ENCODE measurements at regions not wholly inside any gene's neighbourhood (a gene's known extent, or its start where the extent isn't known, plus 50 kb on each side); places are given as distances from the start of the nearest gene placed in this dataset.

DNA sequence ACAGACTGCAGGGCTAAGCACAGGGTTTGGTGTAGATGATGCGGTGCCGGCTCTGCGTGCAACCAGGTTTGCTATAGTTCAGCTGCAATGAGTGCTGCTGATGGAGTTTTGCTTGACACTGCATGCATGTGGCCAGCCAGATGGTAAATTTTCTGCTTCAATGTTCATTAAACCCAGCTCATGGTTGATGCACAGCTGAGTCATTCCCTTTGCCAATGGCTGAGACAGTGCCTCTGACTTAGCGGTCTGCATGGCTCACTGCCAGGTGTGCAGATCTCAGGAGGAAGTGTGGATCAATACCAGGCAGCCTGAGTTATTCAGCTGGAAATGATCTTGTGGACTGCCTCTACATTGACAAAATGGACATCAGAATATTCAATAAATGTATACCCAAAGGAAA is 172.7 kb upstream of the ZP4 start:
- FAIRE-seq = no peak

DNA sequence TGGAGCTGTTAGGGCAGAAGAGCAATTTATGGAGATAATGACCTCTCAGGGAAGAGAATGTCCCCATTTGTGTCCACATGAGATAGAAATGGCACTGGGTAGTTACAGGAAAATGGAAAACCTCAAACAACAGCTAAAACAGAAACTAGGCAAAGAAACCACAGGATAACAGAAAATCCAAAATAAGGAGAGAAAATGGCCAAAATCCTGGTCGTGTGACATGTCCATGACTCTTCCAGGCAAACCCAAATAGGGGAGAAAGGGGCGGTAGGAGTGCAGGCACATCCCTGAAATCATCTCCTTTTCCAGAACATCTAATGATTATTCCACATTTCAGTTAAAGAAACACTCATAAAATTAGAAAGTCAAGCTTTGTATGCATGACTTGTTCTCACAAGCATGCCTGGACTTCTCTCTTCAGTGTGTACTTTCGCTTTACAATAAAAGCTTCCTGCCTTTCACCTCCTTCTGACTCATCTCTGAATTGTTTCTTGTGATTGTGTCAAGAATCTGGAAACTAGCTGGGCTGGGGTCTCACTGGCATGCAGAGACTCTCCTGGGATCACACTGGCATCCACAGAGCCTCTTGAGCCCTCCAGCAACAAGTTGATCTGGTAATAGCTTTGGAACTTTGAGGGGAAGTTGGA is 171.4 kb upstream of the ZP4 start:
- no peak for FAIRE-seq

DNA sequence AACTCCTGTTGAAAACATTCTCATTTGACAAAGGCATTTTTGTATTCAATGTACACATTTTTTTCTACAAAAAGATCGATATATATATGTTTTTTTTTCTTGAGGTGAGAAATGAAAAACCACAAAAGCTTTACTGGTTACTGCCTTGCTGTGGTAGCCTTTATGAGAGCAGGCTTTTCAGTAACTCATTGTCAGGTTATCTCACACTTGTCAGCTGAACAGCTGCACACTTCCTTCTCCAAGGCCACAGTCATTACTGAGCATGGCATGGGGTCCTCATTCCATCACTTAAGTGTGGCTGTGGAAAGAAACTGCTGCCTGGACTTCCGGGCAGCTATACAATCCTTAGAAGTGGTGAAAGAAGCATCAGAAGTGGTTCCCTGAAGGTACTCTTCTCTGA is 169.3 kb upstream of the ZP4 start:
- no peak for FAIRE-seq

DNA sequence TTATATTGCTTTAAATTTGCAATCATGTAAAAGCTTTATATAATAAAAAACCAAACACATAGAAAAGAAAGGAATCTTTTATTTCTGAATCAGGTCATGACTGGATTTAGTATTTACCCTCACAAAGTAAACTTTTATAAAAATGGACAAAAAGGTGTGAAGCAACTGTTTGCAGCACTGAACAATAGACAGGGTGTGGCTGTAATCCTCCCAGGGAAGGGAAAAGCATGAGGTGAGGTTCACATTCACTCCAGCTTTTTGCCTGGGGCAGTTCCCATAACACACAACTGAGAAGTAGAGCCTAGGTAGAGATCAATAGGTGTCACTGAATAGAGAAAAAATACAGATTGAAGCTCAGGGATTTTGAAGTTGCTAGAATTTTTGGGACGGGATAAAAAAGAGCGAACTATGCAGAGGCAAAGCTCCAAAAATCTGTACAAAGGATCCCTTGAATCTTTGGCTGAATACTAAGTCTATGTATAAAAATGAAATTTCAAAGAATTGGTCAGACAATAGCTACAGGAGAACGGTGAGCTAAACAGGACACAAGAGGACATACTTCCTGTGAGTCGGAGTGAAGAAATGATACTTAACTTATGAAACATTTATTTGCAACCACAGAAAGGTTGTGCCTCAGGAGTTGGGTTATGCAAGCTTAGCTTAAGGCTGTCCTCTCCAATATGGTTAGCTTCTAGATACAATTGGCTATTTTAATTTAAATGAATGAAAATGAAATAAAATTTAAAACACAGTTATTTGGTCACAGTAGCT is 162.0 kb upstream of the ZP4 start:
- no peak for FAIRE-seq

DNA sequence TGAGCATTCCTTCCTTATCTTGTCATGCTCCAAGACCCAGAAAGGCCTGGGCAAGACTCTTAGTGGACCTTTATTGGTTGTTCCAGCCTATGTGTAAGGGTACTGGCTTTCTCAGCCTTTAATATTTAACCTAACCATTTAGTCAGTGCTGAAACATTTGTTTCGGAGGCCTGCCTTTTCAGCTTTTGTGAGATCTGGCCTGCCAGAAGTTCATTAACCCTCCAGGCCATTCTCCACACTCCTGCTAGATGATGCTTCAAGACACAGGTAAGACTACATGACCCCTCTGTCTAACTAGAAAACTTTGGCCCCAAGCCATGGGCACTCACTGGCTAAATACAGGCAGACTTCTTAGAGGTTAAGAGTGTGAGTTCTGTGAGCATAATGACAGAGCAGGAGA is 138.4 kb upstream of the ZP4 start:
- FAIRE-seq = no peak

DNA sequence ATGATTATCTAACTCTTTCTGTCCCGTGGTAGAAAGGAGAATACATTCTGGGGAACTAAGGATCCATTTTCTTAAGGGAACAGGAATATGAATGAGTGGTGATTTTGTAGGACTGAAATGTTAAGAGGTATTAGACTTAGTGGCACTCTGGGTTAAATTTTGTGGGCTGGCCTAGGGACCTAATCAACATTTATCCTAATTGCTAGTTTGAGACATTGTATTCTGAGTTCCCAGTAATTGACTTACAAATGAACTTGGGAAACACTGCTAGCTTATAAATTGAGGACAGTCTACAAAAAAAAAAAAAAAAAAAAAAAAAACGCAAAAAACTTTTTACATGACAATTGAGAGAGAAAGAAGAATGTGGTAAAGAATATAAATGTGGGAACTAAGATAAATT is 136.6 kb upstream of the ZP4 start:
- FAIRE-seq = no peak

DNA sequence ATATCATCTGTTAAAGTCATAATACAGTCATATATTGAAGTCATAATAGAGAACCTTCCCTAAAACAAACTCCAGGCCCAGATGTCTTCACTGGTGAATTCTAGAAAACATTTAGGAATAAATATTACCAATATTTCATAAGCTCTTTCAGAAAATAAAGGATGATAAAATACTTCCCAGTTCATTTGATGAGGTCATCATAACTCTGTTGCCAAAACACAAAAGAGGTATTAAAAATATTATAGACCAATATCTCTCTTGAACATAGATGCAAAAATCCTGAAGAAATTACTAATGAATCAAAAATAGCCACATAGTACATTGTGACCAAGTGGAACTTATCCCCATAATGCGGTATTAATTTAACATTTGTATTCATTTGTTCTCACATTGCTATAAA is 132.4 kb upstream of the ZP4 start:
- FAIRE-seq = no peak

DNA sequence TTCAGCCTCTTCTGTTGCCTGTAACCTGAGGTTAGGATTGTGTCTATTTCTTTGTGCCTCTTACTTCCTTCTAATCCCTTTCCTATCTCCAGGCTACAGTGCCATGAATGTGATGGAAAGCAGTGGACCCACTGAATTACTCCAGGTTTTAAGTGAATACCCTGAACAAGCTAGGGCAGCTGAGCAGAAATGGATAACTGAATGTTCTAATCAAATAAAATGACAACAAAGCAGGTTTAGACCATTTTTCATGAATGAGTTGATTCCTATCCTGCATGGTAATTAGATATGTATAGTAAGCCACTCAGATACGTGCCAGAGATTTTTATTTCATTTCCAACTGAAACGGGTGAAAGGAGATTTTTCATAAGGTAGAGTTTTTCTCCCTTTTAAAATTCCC is 127.5 kb upstream of the ZP4 start:
- no peak for FAIRE-seq

DNA sequence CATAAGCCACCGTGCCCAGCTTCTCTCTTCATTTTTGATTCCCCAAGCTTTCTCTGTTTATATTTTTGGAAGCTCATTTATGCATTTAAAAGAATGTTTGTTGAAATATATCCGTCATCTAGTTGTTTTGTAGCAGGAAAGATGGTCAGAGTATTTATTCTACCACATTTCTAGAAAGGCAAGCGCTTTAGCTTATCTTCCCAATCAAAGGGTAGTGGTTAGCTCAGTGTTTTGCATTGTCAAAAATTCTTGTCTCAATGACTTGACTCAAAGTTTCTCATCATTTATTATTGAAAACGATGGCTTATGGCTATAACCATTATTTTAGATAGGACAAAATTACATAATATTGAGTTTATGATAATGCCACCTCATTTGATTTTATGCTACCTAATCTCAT is 116.1 kb upstream of the ZP4 start:
- FAIRE-seq = no peak

DNA sequence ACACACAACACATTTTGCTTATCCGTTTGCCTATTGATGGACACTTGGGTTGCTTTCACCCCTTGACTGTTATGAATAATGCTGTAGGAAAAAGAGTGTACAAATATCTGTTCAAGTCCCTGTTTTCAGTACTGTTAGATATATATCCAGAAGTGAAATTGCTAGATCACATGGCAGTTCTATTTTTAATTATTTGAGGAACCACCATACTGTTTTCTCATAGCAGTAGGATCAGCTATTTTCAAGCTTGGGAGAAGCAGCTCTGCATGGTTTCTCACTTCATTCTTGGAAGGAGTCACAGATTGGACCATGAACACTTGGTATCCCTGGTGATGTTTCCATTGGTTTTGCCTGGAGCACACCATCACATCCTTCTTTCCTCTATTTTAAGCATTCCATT is 114.4 kb upstream of the ZP4 start:
- no peak for FAIRE-seq

DNA sequence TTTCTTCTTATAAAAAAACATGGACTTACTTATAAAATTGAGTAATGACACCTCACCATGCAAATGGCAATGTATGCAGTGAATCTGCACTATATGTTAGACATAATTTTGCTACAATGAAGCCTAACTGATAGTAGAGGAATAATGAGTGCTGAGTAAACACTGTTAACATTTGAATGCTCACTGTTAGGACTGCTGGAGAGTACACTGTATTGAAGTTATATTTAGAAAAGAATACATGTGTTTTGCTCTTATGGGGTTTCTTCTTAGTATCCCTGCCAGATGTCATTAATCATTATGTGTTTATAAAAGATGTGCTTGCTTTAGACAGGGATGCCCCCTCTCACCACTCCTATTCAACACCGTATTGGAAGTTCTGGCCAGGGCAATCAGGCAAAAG is 111.1 kb upstream of the ZP4 start:
- no peak for FAIRE-seq

DNA sequence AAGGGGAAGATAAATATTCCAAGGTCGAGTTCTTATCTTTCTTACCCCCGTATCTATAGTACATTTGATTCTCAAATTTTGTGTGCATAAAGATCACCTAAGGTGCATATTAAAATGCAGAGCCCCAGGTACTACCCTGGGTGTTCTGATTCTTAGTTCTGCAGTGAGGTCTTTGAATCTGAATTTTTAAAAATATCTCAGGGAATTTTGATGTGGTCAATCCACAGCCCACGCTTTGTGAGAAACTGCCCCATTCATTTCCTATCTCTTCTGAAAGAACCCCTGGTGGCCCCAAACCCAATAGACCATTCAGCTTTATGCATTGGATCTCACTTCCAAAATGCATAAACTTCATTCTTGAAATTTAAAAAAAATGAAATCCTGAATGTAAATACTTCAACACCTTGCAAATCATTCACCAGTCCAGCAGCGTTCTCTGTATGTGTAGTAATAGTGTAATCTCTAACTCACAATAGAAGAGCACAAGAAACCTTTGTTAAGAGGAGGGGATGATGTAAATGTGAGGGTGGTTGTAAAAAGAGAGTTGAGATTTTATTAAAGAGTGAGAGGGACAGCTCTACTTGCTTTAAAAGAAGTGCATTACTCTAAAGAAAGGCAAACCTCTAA is 108.8 kb upstream of the ZP4 start:
- no peak for FAIRE-seq

DNA sequence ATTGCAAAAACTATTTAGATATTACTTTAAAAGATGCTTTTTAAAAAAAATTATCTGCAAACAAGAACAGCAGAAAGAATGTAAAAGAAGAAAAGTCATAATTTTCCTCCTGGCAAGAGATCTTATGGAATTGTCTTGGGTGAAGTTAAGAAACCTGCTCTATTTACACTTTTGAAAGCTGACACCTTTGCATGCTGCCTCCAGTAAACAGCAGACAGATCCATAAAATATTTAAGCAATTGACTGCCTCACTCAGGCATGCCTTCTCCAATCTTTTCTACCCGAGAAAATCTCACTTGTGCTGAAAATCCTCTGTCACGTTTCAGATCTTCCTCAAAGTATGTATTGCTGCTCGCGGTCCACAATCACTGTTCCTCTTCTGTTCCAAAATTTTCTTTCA is 107.9 kb upstream of the ZP4 start:
- FAIRE-seq = no peak

DNA sequence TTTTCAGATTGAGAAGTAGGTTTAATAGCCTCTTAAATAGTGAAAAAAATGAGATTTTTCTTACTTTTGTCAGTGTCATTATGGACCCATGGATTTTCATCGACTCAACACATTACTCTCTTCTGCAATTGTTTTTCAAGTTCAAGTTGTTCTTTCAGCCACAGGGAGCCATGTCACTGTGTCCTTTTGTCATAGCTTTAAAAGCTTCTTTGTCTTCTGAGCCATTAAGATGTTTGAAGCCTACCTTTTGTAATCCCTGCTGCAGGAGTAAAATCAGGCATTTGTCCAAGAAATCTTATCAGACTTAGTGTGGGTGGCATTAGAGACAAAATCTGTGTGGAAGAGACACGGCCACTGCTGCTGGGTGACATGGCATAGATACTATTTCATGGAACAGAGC is 92.8 kb upstream of the ZP4 start:
- FAIRE-seq = no peak

DNA sequence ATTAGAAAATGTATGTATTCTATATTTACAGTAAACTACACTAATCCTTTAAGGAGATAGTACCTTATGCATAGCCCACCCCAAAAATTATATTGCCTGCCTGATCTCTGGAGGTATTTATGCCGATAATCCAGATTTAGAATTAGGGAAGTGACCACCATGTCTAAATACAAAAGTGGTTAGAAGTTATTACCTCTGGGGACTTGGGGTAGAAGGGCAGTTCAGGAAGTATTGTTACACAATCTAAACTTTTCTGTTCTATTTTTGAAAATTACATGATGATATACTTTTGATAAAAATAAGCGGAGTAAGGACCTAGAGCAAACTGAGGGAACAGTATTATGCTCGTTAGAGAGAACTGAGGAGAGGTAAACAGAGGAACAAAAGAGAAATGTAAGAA is 90.5 kb upstream of the ZP4 start:
- no peak for FAIRE-seq

DNA sequence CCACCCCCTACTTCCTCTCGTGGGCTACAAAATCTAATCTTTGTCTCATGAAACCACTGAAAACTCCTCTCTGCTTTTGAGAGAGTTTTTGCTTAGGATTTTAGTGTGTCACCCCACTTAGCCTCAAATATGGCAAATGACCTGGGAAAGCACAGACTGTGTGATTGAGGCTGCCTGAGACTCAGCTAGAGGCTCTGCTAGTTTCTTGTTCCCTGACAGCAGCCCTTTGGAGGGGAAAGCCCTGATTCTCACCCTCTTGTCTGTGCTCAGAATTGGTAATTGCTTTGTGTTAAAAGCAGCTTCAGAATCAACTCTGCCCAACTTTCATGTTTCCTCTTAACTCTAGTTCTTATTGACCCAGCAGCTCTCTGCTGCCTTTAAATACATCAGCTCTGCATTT is 85.6 kb upstream of the ZP4 start:
- FAIRE-seq = no peak

DNA sequence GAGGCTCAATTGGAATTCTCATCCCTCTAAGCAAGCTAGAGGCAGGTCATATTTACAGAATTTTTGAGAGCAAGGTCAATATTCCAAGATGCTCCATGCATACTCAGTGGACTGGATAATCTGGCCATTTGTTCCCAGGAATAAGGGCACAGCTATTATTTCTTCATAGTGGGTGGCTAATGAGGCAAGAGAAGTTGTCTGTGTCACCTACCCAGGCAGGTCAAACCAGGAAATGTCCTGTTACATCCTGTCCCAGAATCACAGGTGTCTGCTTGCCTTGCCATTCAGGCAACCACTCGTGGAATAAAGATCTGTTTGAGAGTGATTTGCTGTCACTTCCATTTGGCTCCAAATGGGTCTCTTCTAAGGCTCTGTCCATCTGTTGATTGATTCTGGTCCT is 85.2 kb upstream of the ZP4 start:
- FAIRE-seq = no peak

DNA sequence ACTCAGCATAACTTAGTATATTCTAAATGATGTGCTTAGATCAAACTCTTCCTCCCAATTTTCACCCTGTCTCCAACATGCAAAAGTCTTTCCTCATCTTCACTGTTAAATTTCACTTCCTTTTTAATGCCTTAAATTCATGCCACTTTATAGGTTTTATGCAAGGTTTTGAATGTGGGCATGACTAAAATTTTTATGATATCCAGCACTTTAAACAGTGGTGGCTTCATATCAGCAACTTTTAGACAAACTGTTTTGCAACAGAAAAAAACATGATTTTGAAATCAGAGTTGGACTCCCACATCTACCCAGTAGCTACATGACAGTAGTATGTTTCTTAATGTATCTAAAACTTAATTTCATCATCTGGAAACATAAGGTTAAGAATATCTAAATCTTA is 84.7 kb upstream of the ZP4 start:
- no peak for FAIRE-seq

DNA sequence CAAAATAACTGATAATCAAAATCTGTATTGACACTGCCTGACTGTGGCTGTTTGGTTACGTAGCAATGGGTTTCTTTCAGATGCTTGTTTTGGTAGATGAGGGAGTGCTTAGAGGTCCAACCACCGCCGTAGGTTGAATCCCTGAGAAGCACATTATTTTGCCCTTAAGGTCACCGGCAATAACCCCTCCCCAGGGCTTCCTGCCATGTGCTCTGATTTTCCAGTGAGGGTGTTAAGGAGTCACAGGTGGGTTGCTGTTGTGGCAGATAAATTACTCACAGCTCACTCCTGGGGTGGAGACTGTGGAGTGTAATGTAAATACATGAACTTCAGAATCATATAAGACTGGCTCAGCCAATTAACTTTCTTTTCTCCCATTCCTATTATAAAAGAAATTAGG is 81.5 kb upstream of the ZP4 start:
- FAIRE-seq = no peak

DNA sequence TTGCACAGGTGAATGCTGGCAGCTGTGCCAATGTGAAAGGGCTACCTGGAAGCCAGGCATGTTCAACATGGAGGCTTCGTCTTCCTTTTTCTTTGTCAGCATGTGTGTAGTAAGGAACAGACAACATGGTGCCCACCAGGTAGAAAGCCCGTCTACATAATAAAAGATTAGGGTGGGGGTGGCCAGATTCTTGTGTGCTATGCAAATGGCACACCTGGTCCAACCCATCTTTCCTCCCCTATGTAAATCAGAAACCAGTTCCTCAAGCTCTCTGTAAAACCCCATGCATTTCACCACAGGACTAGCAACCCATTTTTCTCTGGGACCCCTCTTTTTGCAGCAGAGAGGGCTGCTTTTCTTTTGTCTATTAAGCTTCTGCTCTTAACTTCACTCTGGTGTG is 72.3 kb upstream of the ZP4 start:
- no peak for FAIRE-seq

DNA sequence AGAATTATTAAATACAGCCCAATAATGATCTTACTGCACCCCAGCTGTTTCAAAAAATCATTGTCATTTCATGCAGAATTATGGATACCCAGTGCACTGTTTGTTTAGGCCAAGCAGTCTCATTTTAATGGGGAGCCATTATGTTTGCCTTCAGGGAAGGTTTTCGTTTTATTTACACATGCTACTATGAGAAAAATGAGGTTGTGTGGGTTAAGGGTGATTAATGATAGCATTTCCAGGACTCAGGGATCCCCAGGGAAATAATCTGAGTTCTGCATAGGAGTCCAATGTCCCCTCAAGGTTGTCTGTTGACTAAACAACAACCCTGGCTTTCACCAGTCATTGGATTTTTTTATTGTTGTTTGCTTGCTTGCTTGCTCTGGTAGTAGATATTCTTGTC is 71.0 kb upstream of the ZP4 start:
- no peak for FAIRE-seq

DNA sequence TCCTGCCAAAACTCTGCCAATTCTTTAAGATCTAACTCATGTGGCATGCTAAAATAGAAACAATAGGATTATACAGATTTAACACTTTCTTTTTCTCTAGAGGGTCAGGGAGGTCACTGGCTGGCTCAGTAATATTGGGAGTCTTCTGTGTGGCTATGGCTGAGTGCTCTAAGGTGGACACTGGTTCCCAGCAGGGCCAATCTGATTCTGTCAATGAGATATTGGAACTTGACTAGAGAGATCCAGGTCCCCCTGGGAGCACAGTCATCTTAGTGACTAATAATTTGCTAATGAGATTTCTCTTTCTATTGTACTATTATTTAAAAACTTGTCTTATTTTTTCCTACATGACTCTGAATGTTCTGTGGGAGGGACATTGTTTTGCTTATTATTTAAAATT is 69.1 kb upstream of the ZP4 start:
- no peak for FAIRE-seq

DNA sequence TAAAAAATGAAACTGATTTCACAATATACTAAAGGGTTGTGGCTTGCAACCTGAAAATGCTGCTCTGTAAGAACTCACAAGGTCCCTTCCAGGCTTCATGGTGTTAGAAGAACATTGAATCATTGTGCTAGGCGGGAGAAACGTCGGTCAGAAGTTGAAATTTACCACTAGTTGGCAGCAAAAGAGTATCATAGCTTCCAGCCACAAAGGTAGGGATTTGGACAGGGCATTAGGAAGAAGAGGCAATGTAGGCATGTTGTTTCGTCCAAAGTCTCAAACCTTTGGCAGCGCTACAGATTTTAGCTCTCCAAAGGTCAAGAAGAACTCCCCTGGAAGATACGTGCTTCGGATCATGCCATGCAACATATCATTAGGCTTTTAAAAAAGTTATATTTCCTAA is 62.5 kb upstream of the ZP4 start:
- FAIRE-seq = peak; percentile 7
